DND-41 (cell line): ENCODE measurements at regions not wholly inside any gene's neighbourhood (a gene's known extent, or its start where the extent isn't known, plus 50 kb on each side); places are given as distances from the start of the nearest gene placed in this dataset.

Source experiments
- ATAC-seq: fragments of 200-7000 bp; cut with Tn5 transposase; 3 replicates; pipeline ENCODE4 v1.9.1; 2021; ENCODE audit warnings: low read depth; ENCODE audit not compliant: insufficient read depth
- DNase-seq: peaks from one replicate; pipeline ENCODE4 v3.0.0-alpha.2; 2020
- H2AFZ ChIP-seq: 2 replicates; pipeline ENCODE4 v1.6.0; 2012; ENCODE audit warnings: low read depth, low read length
- H3K27ac ChIP-seq: 2 replicates; pipeline ENCODE4 v1.5.1; 2012; ENCODE audit warnings: low read length, inconsistent platforms
- H3K27me3 ChIP-seq: fragments of 200-600 bp; sonication (generic); 2 replicates; pipeline ENCODE4 v1.6.0; 2012; ENCODE audit warnings: low read length, mild to moderate bottlenecking, inconsistent platforms; ENCODE audit not compliant: insufficient read depth, poor library complexity
- H3K36me3 ChIP-seq: 2 replicates; pipeline ENCODE4 v1.5.1; 2012; ENCODE audit warnings: low read length, inconsistent platforms; ENCODE audit not compliant: insufficient read depth
- H3K4me1 ChIP-seq: 2 replicates; pipeline ENCODE4 v1.5.1; 2012; ENCODE audit warnings: mild to moderate bottlenecking, low read length; ENCODE audit not compliant: insufficient read depth
- H3K4me2 ChIP-seq: 2 replicates; pipeline ENCODE4 v1.6.0; 2012; ENCODE audit warnings: mild to moderate bottlenecking, moderate library complexity, low read length, inconsistent platforms; ENCODE audit not compliant: insufficient read depth
- H3K4me3 ChIP-seq, 2 experiments: fragments of 200-600 bp in 1 of 2; shearing (Covaris generic) in 1 of 2; 2 replicates each; pipeline ENCODE4 v1.5.1; 2012 to 2016; ENCODE audit warnings: inconsistent platforms in 2 of 2, low read length in 2 of 2, mild to moderate bottlenecking in 2 of 2, low read depth in 1 of 2, moderate library complexity in 1 of 2
- H3K79me2 ChIP-seq: 2 replicates; pipeline ENCODE4 v1.6.0; 2012; ENCODE audit warnings: low read length, inconsistent platforms; ENCODE audit not compliant: insufficient read depth
- H3K9ac ChIP-seq: 2 replicates; pipeline ENCODE4 v1.6.0; 2012; ENCODE audit warnings: low read depth, mild to moderate bottlenecking, inconsistent platforms, low read length, moderate library complexity
- H3K9me3 ChIP-seq: 2 replicates; pipeline ENCODE4 v1.5.1; 2012; ENCODE audit warnings: low read length, moderate library complexity, mild to moderate bottlenecking, inconsistent platforms; ENCODE audit not compliant: insufficient read depth, severe bottlenecking
- H4K20me1 ChIP-seq: 2 replicates; pipeline ENCODE4 v1.6.0; 2012; ENCODE audit warnings: low read length; ENCODE audit not compliant: insufficient read depth
- EZH2 ChIP-seq: IDR thresholded peaks from 3 replicates; pipeline ENCODE4 v1.6.1; 2012; ENCODE audit warnings: borderline replicate concordance, low read depth, mild to moderate bottlenecking, moderate library complexity, low read length, inconsistent platforms; ENCODE audit not compliant: severe bottlenecking
- TF ChIP-seq, protein P1 (sequence below): IDR thresholded peaks from 2 replicates; pipeline ENCODE4 v1.5.1; 2012; ENCODE audit warnings: borderline replicate concordance, low read length, moderate library complexity, mild to moderate bottlenecking; ENCODE audit not compliant: poor library complexity, severe bottlenecking; ENCODE audit errors: extremely low read depth

DNA sequence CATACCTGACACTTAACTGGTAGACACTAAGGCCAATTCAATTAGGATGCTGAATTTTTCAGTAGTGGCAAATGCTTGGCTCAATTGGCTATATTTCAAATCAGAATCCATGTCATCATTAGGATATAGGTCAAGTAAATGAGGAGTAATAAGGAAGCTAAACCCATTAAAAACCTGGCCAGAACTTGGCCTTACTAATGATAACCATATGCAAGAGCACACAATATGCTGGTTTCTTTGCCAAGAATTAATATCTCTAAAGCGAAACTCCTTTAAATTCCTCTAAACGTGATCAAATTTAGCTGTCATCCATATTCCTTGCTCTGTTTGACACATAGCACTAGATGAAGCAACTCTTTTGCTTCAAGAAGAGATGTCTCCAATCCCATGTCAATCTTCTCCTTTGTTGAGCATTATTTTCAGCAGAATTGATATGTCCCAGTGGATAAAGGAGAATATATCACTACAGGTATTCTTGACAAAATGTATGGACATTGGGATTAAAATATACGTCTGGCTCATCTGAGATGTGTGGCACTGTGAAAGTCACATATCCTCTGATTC lies 206.1 kb upstream of the ANKRD50 start:
- TF ChIP-seq, protein P1, sequence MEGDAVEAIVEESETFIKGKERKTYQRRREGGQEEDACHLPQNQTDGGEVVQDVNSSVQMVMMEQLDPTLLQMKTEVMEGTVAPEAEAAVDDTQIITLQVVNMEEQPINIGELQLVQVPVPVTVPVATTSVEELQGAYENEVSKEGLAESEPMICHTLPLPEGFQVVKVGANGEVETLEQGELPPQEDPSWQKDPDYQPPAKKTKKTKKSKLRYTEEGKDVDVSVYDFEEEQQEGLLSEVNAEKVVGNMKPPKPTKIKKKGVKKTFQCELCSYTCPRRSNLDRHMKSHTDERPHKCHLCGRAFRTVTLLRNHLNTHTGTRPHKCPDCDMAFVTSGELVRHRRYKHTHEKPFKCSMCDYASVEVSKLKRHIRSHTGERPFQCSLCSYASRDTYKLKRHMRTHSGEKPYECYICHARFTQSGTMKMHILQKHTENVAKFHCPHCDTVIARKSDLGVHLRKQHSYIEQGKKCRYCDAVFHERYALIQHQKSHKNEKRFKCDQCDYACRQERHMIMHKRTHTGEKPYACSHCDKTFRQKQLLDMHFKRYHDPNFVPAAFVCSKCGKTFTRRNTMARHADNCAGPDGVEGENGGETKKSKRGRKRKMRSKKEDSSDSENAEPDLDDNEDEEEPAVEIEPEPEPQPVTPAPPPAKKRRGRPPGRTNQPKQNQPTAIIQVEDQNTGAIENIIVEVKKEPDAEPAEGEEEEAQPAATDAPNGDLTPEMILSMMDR, result no peak
- no peak for TF ChIP-seq EZH2
- Histone ChIP-seq H3K79me2 (no peaks in the 10 kb centered on the region), H3K27me3 (no peaks in the 10 kb centered on the region), H3K9ac (no peak overlapping the region), H3K36me3 (no peaks in the 10 kb centered on the region), H3K9me3 (no peaks in the 10 kb centered on the region), H3K27ac (no peak overlapping the region), H3K4me3 (no peak overlapping the region), H2AFZ (no peak overlapping the region), H4K20me1 (no peaks in the 10 kb centered on the region), H3K4me2 (no peak overlapping the region), H3K4me1 (no peaks in the 10 kb centered on the region)
- DNase-seq (no peak), ATAC-seq (no peak)

DNA sequence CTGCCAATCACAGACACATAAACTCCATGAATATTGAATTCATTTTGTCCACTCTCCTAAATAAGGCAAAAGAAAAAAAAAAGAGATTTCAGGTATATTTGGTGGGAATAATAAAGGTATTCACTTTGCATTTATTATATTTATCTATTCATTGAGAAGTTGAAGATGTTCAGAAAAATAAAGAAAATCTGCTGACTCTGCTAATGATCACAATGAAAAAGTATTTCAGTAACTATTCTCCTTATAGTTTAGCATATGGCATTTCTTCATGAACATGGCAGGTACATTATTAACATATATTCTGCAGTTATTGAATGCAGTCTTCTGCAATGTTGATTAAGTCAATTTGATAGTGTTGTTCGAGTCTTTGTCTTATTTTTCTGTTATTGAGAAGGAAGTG lies 202.5 kb upstream of the ANKRD50 start:
- Histone ChIP-seq H3K79me2 (no peaks in the 10 kb centered on the region), H3K36me3 (no peaks in the 10 kb centered on the region), H3K9me3 (no peaks in the 10 kb centered on the region), H3K4me1 (no peaks in the 10 kb centered on the region), H3K9ac (no peak overlapping the region), H2AFZ (no peak overlapping the region), H3K4me2 (no peak overlapping the region), H3K27me3 (no peaks in the 10 kb centered on the region), H4K20me1 (no peaks in the 10 kb centered on the region), H3K4me3 (no peak overlapping the region), H3K27ac (no peak overlapping the region)
- TF ChIP-seq EZH2, result no peak
- TF ChIP-seq, protein P1, result no peak
- DNase-seq, result no peak
- ATAC-seq, result no peak

DNA sequence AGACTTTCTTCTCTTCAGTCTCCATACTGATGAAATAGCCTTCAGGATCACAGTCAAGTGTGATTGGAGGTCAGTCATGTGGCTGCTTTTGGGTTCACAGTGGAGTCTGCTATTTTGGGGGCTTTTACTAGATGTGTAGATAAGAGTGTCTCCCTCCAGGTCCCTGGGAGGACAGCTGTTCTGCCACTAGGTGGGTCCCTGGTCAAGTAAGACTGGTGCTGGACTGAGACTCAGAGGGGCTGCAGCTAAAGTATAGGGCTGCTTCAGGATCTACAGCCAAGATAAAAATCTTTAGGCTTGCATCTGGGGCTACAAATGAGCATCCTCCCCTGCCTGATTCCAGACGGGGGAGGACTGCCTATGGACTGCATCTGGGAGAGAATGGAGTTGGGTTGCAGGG lies 200.7 kb upstream of the ANKRD50 start:
- TF ChIP-seq EZH2, result no peak
- TF ChIP-seq, protein P1, result no peak
- Histone ChIP-seq H3K9me3 (no peaks in the 10 kb centered on the region), H2AFZ (no peak overlapping the region), H4K20me1 (no peaks in the 10 kb centered on the region), H3K27ac (no peak overlapping the region), H3K4me2 (no peak overlapping the region), H3K4me1 (no peaks in the 10 kb centered on the region), H3K4me3 (no peak overlapping the region), H3K36me3 (no peaks in the 10 kb centered on the region), H3K79me2 (no peaks in the 10 kb centered on the region), H3K27me3 (no peaks in the 10 kb centered on the region), H3K9ac (no peak overlapping the region)
- ATAC-seq, result no peak
- no peak for DNase-seq

DNA sequence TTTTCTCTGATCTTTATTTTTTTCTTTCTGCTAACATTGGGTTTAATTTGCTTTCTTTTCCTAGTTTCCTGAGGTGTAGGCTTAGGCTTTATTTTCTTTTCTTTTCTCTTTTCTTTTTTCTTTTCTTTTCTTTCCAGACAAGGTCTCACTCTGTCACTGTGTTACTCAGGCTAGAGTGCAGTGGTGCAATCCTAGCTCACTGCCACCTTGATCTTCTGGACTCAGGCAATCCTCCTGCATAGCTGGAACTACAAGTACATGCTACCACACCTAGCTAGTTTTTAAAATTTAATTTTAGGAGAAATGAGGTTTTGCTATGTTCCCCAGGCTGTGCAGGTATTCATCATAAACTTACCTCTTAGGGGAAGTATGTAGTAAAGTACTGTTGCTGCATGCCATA lies 197.8 kb upstream of the ANKRD50 start:
- no peak overlapping the region for H3K9ac ChIP-seq
- DNase-seq, result no peak
- H3K27me3 ChIP-seq, result no peaks in the 10 kb centered on the region
- TF ChIP-seq, protein P1, result no peak
- no peak for TF ChIP-seq EZH2
- H3K4me1 ChIP-seq, result no peaks in the 10 kb centered on the region
- no peaks in the 10 kb centered on the region for H3K79me2 ChIP-seq
- no peak overlapping the region for H3K27ac ChIP-seq
- no peak overlapping the region for H3K4me2 ChIP-seq
- H2AFZ ChIP-seq, result no peak overlapping the region
- H3K36me3 ChIP-seq, result no peaks in the 10 kb centered on the region
- no peak for ATAC-seq
- H3K9me3 ChIP-seq, result no peaks in the 10 kb centered on the region
- no peaks in the 10 kb centered on the region for H4K20me1 ChIP-seq
- no peak overlapping the region for H3K4me3 ChIP-seq
